Naive thymus-derived CD4-positive, alpha-beta T cell (primary cell): ENCODE measurements at regions not wholly inside any gene's neighbourhood (a gene's known extent, or its start where the extent isn't known, plus 50 kb on each side); places are given as distances from the start of the nearest gene placed in this dataset.
"Not testable (repeated sequence)": the region's sequence is repeated elsewhere in the genome, so short reads cannot be mapped to it uniquely, and the experiment has no call there.

Experiments used
- ATAC-seq: fragments of 150-1000 bp; cut with Tn5 transposase; 2 replicates; pipeline ENCODE4 v1.10.0; 2021; ENCODE audit warnings: mild to moderate bottlenecking, moderate library complexity
- CTCF ChIA-PET: fragments of 350-600 bp; sonication (Branson Sonifier 250); formaldehyde crosslinking; loops from one replicate; lab custom pipeline; 2021; ENCODE audit warnings: antibody characterized with exemption; lab: Charles Lee
- POLR2A ChIA-PET: fragments of 350-600 bp; sonication (Branson Sonifier 250); formaldehyde crosslinking; loops from one replicate; lab custom pipeline; 2021; ENCODE audit warnings: antibody characterized with exemption, inconsistent platforms; lab: Charles Lee
- DNase-seq, 9 donors: peaks; one replicate each; pipeline versions ENCODE4 v3.0.0 to v3.0.0-alpha.2; 2020 to 2022; ENCODE audit warnings: mixed read lengths in 1 of 9
- H3K27ac ChIP-seq: one replicate; pipeline ENCODE4 v1.7.0; 2013; ENCODE audit warnings: mild to moderate bottlenecking, low read depth, low read length, moderate library complexity
- H3K27me3 ChIP-seq, 2 donors: one replicate each; pipeline ENCODE4 v1.7.0; 2013; ENCODE audit warnings: low read length in 2 of 2, mild to moderate bottlenecking in 2 of 2, moderate library complexity in 2 of 2; ENCODE audit not compliant: control insufficient read depth in 2 of 2, insufficient read depth in 2 of 2
- H3K36me3 ChIP-seq, 3 experiments: 1 replicate in 2 of 3; 2 replicates in 1 of 3; pipeline ENCODE4 v1.7.0; 2013; ENCODE audit warnings: low read length in 3 of 3, mild to moderate bottlenecking in 3 of 3, moderate library complexity in 1 of 3; ENCODE audit not compliant: insufficient read depth in 3 of 3, control insufficient read depth in 2 of 3
- H3K4me1 ChIP-seq, 2 donors: one replicate each; pipeline ENCODE4 v1.7.0; 2013; ENCODE audit warnings: low read length in 2 of 2, mild to moderate bottlenecking in 2 of 2, moderate library complexity in 1 of 2; ENCODE audit not compliant: control insufficient read depth in 2 of 2, insufficient read depth in 2 of 2
- H3K4me3 ChIP-seq: 2 replicates; pipeline ENCODE4 v1.7.0; 2013; ENCODE audit warnings: mild to moderate bottlenecking, low read length
- H3K9me3 ChIP-seq, 3 experiments: 1 replicate in 2 of 3; 2 replicates in 1 of 3; pipeline ENCODE4 v1.7.0; 2013; ENCODE audit warnings: low read length in 3 of 3; ENCODE audit not compliant: control insufficient read depth in 2 of 3
- H3K27ac Mint-ChIP-seq, 9 donors: one replicate each; pipeline ENCODE4 v1.8.0; 2020 to 2022; ENCODE audit warnings: mixed read lengths in 9 of 9, mild to moderate bottlenecking in 8 of 9, moderate library complexity in 5 of 9, inconsistent platforms in 2 of 9
- H3K27me3 Mint-ChIP-seq, 5 donors: one replicate each; pipeline ENCODE4 v1.8.0; 2021 to 2022; ENCODE audit warnings: mixed read lengths in 5 of 5, mild to moderate bottlenecking in 1 of 5
- H3K36me3 Mint-ChIP-seq, 5 donors: one replicate each; pipeline ENCODE4 v1.8.0; 2020 to 2022; ENCODE audit warnings: mixed read lengths in 5 of 5, mild to moderate bottlenecking in 3 of 5, inconsistent platforms in 1 of 5
- H3K4me1 Mint-ChIP-seq, 7 donors: one replicate each; pipeline ENCODE4 v1.8.0; 2020 to 2022; ENCODE audit warnings: mixed read lengths in 7 of 7, mild to moderate bottlenecking in 3 of 7, inconsistent platforms in 1 of 7
- H3K4me3 Mint-ChIP-seq, 10 donors: one replicate each; pipeline ENCODE4 v1.8.0; 2020 to 2022; ENCODE audit warnings: mild to moderate bottlenecking in 10 of 10, mixed read lengths in 10 of 10, moderate library complexity in 6 of 10, inconsistent platforms in 2 of 10
- H3K9me3 Mint-ChIP-seq, 11 donors: one replicate each; pipeline ENCODE4 v1.8.0; 2020 to 2022; ENCODE audit warnings: mixed read lengths in 11 of 11, mild to moderate bottlenecking in 4 of 11, inconsistent platforms in 1 of 11, moderate library complexity in 1 of 11
- intact Hi-C, 2 donors: fragments of 100-400 bp; cut with micrococcal nuclease; formaldehyde crosslinking; loops; one replicate each; pipeline ENCODE4 v1.15.1; 2023

DNA sequence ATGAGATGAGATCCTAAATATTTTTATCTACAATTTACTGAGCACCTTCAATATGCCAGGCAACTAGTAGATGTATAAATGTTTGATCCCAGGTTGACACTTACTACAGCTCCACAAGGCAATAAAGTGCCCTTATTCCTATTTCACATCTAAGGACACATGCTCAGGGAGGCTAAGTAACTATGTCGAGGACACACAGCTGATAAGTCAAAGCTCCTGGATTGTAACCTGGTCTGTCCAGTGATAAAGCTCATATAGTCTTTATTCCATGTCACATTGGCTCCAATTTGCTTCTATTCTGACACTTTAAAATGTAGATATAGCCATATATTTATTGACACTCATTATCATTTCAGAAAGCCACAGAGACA is 93.8 kb upstream of the BMAL1 start:
- H3K4me1 ChIP-seq: no peaks in the 10 kb centered on the region
- peak overlapping the region in 4 of 10 donors; percentile 10 to 58 (median 40) for H3K4me3 Mint-ChIP-seq
- H3K9me3 Mint-ChIP-seq: peaks cover 5 to 32% (median 14%) of the 10 kb centered on the region in 11 donors
- H3K27ac Mint-ChIP-seq: no peak overlapping the region
- H3K9me3 ChIP-seq: peaks cover 0 to 3% (median 0%) of the 10 kb centered on the region in 3 experiments
- H3K27me3 Mint-ChIP-seq: peaks cover 9 to 19% (median 13%) of the 10 kb centered on the region in 5 donors
- ChIA-PET CTCF (interaction anchor here (0.9 to 2.3 kb wide), 5 partner anchors 24 to 163 kb away, joined by 3 to 12 read pairs (median 8); no protein-coding TSS in a partner anchor), POLR2A (interaction anchor here (1.1 kb wide), 1 partner anchor 95 kb away, joined by 6 read pairs; no protein-coding TSS in a partner anchor)
- H3K27ac ChIP-seq: no peak overlapping the region
- no peaks in the 10 kb centered on the region for H3K36me3 ChIP-seq
- DNase-seq (no peak), ATAC-seq (no peak)
- intact Hi-C loops: loop anchor here (1.0 to 2.0 kb wide), 12 partner anchors 24 to 853 kb away; partner anchors contain the start of genes BMAL1 (in 1 of the 2) and BTBD10 (in 1 of the 2)
- no peak overlapping the region for H3K4me3 ChIP-seq
- no peaks in the 10 kb centered on the region for H3K27me3 ChIP-seq
- H3K36me3 Mint-ChIP-seq: peaks cover 0 to 7% (median 0%) of the 10 kb centered on the region in 5 donors
- peaks cover 0 to 9% (median 6%) of the 10 kb centered on the region in 7 donors for H3K4me1 Mint-ChIP-seq

DNA sequence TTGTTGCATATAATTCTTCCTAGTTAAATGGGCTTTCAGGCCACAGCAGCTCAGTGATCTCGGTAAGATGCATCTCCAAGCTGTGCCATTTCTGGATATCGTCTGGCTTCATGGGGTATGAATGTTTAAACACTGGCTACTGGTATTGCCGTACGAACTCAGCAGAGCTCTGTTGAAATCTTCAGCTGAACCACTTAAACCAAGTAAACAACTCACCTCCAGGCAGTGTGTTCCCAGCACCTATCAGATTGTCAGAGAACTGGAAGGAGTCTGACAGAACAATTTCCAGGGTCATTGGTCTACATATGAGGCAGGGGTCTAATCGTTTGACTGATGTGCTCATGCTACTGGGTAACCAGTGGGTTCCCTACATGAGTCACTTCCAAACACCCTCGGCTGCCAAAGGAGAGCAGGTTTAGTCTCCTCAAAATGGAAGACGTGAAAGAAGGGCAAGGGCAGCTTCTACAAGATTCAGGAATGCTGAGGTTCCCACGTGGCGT is 93.2 kb upstream of the BMAL1 start:
- H3K27me3 ChIP-seq: no peaks in the 10 kb centered on the region
- ATAC-seq: no peak
- Mint-ChIP-seq H3K27me3 (peaks cover 11 to 20% (median 14%) of the 10 kb centered on the region in 5 donors), H3K4me1 (peaks cover 0 to 9% (median 6%) of the 10 kb centered on the region in 7 donors), H3K9me3 (peaks cover 6 to 37% (median 14%) of the 10 kb centered on the region in 11 donors), H3K36me3 (peaks cover 0 to 7% (median 1%) of the 10 kb centered on the region in 5 donors), H3K4me3 (no peak overlapping the region), H3K27ac (no peak overlapping the region)
- no peak for DNase-seq
- no peak overlapping the region for H3K27ac ChIP-seq
- ChIA-PET POLR2A (interaction anchor here (0.9 kb wide), 1 partner anchor 24 kb away, joined by 3 read pairs; no protein-coding TSS in a partner anchor), CTCF (interaction anchor here (0.9 to 2.3 kb wide), 5 partner anchors 23 to 162 kb away, joined by 3 to 12 read pairs (median 8); no protein-coding TSS in a partner anchor)
- no peaks in the 10 kb centered on the region for H3K4me1 ChIP-seq
- H3K36me3 ChIP-seq: no peaks in the 10 kb centered on the region
- H3K9me3 ChIP-seq: peaks cover 0 to 4% (median 0%) of the 10 kb centered on the region in 3 experiments
- intact Hi-C loops: no loop called here
- H3K4me3 ChIP-seq: no peak overlapping the region

DNA sequence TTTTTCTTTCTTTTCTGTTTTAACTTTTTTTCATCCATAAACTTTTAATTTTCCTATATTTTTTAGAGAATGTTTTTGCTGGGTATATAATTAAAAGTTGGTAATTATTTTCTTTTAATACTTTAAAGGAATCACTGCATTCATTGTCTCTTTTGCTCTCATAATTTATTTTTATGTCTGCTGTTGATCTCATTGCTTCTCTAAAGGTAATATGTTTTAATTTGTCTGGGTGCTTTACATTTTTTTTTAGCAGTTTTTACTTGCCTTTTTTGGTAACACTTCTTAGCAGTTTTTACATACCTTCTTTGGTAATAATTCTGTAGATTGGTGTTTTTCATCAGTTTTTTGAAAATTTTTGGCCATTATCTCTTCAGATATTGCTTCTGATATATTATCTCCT is 89.4 kb upstream of the BMAL1 start:
- DNase-seq: no peak
- no peaks in the 10 kb centered on the region for H3K36me3 ChIP-seq
- POLR2A ChIA-PET: no interaction called here
- Mint-ChIP-seq H3K4me1 (peaks cover 0 to 6% (median 4%) of the 10 kb centered on the region in 7 donors), H3K27me3 (peaks cover 10 to 29% (median 21%) of the 10 kb centered on the region in 5 donors), H3K4me3 (no peak overlapping the region), H3K27ac (no peak overlapping the region), H3K9me3 (peaks cover 6 to 55% (median 21%) of the 10 kb centered on the region in 11 donors), H3K36me3 (peaks cover 0 to 11% (median 4%) of the 10 kb centered on the region in 5 donors)
- ATAC-seq: no peak
- H3K4me1 ChIP-seq: no peaks in the 10 kb centered on the region
- H3K27me3 ChIP-seq: no peaks in the 10 kb centered on the region
- no peak overlapping the region for H3K4me3 ChIP-seq
- CTCF ChIA-PET: no interaction called here
- intact Hi-C loops: no loop called here
- peaks cover 0 to 4% (median 0%) of the 10 kb centered on the region in 3 experiments for H3K9me3 ChIP-seq
- no peak overlapping the region for H3K27ac ChIP-seq

DNA sequence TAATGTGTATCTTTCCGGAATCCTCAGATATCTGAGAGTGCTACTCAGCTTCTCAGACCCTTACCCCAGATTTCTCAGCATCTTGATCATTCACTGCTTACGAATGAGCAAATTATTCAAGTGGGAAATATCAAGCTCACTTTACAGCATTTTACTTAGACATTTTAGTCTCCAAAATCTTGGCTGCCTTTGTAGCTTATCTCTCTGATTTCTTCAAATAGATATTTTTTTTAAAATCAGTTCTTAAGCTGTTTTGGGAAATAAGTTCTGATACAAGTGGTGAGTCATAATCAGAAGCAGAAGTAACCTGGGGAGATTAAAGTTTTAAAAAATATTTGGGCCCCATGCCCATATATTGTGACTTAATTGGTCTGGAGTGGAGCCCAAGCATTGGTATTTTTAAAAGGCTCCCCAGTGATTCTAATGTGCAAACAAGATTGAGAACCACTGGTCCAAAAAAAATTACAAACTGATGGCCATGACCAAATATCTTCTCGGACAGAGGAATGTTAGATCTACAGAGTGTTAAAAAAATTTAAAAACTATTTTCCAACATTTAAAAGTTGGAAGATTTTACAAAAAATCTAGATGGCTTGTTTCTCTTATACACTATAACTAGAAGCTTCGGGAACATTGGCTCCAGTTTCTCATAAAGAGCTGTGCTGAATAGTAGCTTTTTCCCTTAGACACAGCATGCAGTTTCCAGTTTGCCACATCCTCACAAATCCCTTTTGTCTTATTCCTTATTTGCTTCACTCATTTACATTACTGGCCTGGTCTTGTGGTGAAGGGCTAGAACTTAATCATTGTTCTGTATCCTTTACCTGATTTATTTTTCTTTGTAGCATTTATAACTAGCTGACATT is 87.8 kb upstream of the BMAL1 start:
- Mint-ChIP-seq H3K9me3 (peaks cover 6 to 55% (median 21%) of the 10 kb centered on the region in 11 donors), H3K27me3 (peaks cover 19 to 34% (median 29%) of the 10 kb centered on the region in 5 donors), H3K27ac (no peak overlapping the region), H3K4me3 (no peak overlapping the region), H3K36me3 (peaks cover 0 to 11% (median 4%) of the 10 kb centered on the region in 5 donors), H3K4me1 (peaks cover 0 to 2% (median 0%) of the 10 kb centered on the region in 7 donors)
- ATAC-seq (no peak), DNase-seq (no peak)
- intact Hi-C loops: no loop called here
- ChIA-PET CTCF (interaction anchor here (0.7 kb wide), 1 partner anchor 204 kb away, joined by 3 read pairs; no protein-coding TSS in a partner anchor), POLR2A (no interaction called here)
- H3K36me3 ChIP-seq: no peaks in the 10 kb centered on the region
- H3K27me3 ChIP-seq: no peaks in the 10 kb centered on the region
- no peaks in the 10 kb centered on the region for H3K4me1 ChIP-seq
- H3K27ac ChIP-seq: no peak overlapping the region
- H3K9me3 ChIP-seq: peaks cover 0 to 4% (median 0%) of the 10 kb centered on the region in 3 experiments
- no peak overlapping the region for H3K4me3 ChIP-seq

DNA sequence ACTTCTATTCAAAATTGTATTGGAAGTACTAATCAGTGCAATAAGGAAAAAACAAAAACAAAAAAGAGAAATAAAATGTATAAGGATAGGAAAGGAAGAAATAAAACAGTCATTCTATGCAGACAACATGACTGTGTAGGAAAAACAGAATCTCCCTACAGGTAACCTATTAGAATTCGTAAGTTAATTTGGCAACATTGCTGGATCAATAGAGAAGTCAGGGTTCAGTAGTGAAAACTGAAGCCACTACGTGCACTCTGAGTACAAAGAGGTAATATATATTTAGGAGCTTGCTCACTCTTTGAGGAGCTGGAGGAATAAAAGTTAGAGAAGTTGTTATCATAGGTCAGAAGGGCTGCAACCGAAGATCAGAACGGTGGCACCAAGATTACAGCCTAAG is 84.0 kb upstream of the BMAL1 start:
- POLR2A ChIA-PET: no interaction called here
- no peak overlapping the region for H3K27ac ChIP-seq
- peaks cover 22 to 38% (median 24%) of the 10 kb centered on the region in 5 donors for H3K27me3 Mint-ChIP-seq
- H3K36me3 Mint-ChIP-seq: peaks cover 0 to 15% (median 10%) of the 10 kb centered on the region in 5 donors
- intact Hi-C loops: no loop called here
- no peak overlapping the region for H3K4me3 Mint-ChIP-seq
- H3K27me3 ChIP-seq: no peaks in the 10 kb centered on the region
- no peaks in the 10 kb centered on the region for H3K4me1 ChIP-seq
- no peak overlapping the region for H3K4me3 ChIP-seq
- ATAC-seq: no peak
- CTCF ChIA-PET: no interaction called here
- peaks cover 0 to 15% (median 6%) of the 10 kb centered on the region in 3 experiments for H3K9me3 ChIP-seq
- H3K9me3 Mint-ChIP-seq: peaks cover 6 to 57% (median 25%) of the 10 kb centered on the region in 11 donors
- H3K27ac Mint-ChIP-seq: no peak overlapping the region
- no peaks in the 10 kb centered on the region for H3K36me3 ChIP-seq
- peaks cover 0 to 2% (median 0%) of the 10 kb centered on the region in 7 donors for H3K4me1 Mint-ChIP-seq
- DNase-seq: no peak

DNA sequence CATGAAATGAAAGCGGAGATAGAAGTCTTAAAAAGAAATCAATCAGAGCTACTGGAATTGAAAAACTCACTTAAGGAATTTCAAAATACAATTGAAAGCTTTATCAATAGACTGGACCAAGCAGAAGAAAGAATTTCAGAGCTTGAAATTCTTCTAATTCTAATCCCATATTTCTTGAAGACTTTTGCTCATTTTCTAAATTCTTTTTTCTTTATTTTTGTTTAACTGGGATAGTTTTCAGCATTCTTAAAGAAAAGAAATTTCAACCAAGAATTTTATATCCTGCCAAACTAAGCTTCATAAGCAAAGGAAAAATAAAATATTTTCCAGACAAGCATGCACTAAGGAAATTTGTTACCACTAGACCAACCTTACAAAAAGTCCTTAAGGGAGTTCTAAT is 80.2 kb upstream of the BMAL1 start:
- H3K9me3 ChIP-seq: peaks cover 0 to 11% (median 6%) of the 10 kb centered on the region in 3 experiments
- H3K4me1 Mint-ChIP-seq, DNase-seq, H3K27ac Mint-ChIP-seq, H3K4me3 Mint-ChIP-seq, intact Hi-C loops, H3K27ac ChIP-seq, POLR2A ChIA-PET, H3K4me3 ChIP-seq, ATAC-seq, H3K36me3 ChIP-seq, H3K4me1 ChIP-seq, H3K27me3 ChIP-seq: not testable (repeated sequence)
- Mint-ChIP-seq H3K27me3 (peaks cover 7 to 27% (median 22%) of the 10 kb centered on the region in 5 donors), H3K9me3 (peaks cover 5 to 41% (median 28%) of the 10 kb centered on the region in 11 donors), H3K36me3 (peaks cover 0 to 10% (median 4%) of the 10 kb centered on the region in 5 donors)
- CTCF ChIA-PET: interaction anchor here (0.7 to 1.2 kb wide), 2 partner anchors 17 to 41 kb away, joined by 3 to 4 read pairs; no protein-coding TSS in a partner anchor
